Progenitor cell of endocrine pancreas (in vitro differentiated cells): ENCODE measurements at regions not wholly inside any gene's neighbourhood (a gene's known extent, or its start where the extent isn't known, plus 50 kb on each side); places are given as distances from the start of the nearest gene placed in this dataset.

ENCODE experiments used
- DNase-seq: peaks from one replicate; pipeline ENCODE4 v3.0.0; 2021; ENCODE audit warnings: low spot score; ENCODE audit not compliant: unreplicated experiment
- H3K27ac Mint-ChIP-seq: 2 replicates; pipeline ENCODE4 v1.8.0; 2021; ENCODE audit warnings: mild to moderate bottlenecking, moderate library complexity, mixed read lengths
- H3K27me3 Mint-ChIP-seq: 2 replicates; pipeline ENCODE4 v1.8.0; 2021; ENCODE audit warnings: mixed read lengths
- H3K36me3 Mint-ChIP-seq: 2 replicates; pipeline ENCODE4 v1.8.0; 2022; ENCODE audit warnings: mixed read lengths; ENCODE audit not compliant: insufficient read depth
- H3K4me1 Mint-ChIP-seq: 2 replicates; pipeline ENCODE4 v1.8.0; 2021; ENCODE audit warnings: low read depth, mixed read lengths
- H3K4me3 Mint-ChIP-seq: 2 replicates; pipeline ENCODE4 v1.8.0; 2021; ENCODE audit warnings: low read depth, mild to moderate bottlenecking, moderate library complexity, mixed read lengths
- H3K9me3 Mint-ChIP-seq: 2 replicates; pipeline ENCODE4 v1.8.0; 2021; ENCODE audit warnings: low read depth, mixed read lengths
- CTCF ChIP-seq: fragments of 200-600 bp; sonication (generic); IDR thresholded peaks from one replicate; pipeline ENCODE4 v1.5.0; 2021; ENCODE audit warnings: antibody characterized with exemption, mild to moderate bottlenecking; ENCODE audit not compliant: unreplicated experiment

- Mint-ChIP-seq H3K27me3 (peaks cover 6% of the 10 kb centered on the region), H3K4me3 (no peak overlapping the region), H3K4me1 (peaks cover 33% of the 10 kb centered on the region), H3K36me3 (no peaks in the 10 kb centered on the region), H3K27ac (no peak overlapping the region), H3K9me3 (peaks cover 3% of the 10 kb centered on the region)
- DNase-seq: no peak
- no peak for TF ChIP-seq CTCF
Measured at GRCh38 chr2:60025496-60025895, 528.0 kb downstream of the BCL11A start.

- Mint-ChIP-seq H3K4me3 (no peak overlapping the region), H3K9me3 (peaks cover 10% of the 10 kb centered on the region), H3K27ac (peak overlapping the region; percentile 7), H3K36me3 (peaks cover 2% of the 10 kb centered on the region), H3K4me1 (peaks cover 19% of the 10 kb centered on the region), H3K27me3 (peaks cover 6% of the 10 kb centered on the region)
- no peak for DNase-seq
- TF ChIP-seq CTCF: no peak
Measured at GRCh38 chr2:60023256-60023985, 530.0 kb downstream of the BCL11A start.

DNA sequence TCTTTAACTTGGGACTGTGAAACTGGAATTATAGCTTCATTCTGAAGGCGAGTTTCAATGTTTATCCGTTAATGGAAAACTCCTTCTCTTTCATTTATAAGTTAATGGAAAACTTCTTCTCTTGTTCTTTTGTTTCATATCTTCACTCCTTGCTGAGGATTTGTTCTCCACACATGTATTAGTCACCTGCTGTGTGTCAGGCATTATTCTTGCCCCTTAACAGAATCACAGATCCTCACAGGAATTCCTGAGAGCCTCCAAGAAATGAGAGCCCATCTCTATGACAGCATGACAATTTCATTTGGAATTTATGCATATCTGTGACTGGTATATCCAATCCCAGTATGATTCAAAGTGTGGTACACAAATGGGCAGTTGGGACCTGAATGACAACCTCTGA is 545.8 kb downstream of the BCL11A start:
- peak overlapping the region; percentile 8 for H3K27ac Mint-ChIP-seq
- H3K27me3 Mint-ChIP-seq: no peaks in the 10 kb centered on the region
- H3K4me1 Mint-ChIP-seq: peaks cover 11% of the 10 kb centered on the region
- TF ChIP-seq CTCF: no peak
- no peaks in the 10 kb centered on the region for H3K36me3 Mint-ChIP-seq
- DNase-seq: no peak
- H3K9me3 Mint-ChIP-seq: peaks cover 2% of the 10 kb centered on the region
- no peak overlapping the region for H3K4me3 Mint-ChIP-seq

DNA sequence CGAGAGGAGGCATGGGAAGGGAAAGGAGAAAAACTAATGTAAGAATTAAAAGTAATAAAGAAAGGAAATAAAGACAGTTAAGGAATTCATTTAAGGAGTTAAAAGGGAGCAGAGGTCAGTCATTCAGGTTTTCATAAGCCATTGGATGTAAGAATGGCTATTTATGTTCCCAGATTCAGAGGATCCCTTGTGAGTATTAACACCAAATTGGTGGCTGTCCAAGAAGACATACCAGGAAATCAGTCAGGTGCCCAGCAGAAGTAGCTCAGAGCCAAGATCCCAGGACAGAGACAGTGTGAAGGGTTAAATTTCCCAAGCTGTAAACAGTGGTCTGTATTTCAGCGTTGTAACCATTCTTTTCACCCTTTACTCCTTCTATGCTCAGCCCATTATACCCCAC is 550.4 kb downstream of the BCL11A start:
- DNase-seq: no peak
- TF ChIP-seq CTCF: no peak
- no peaks in the 10 kb centered on the region for H3K9me3 Mint-ChIP-seq
- H3K27ac Mint-ChIP-seq: no peak overlapping the region
- peaks cover 13% of the 10 kb centered on the region for H3K4me1 Mint-ChIP-seq
- no peaks in the 10 kb centered on the region for H3K27me3 Mint-ChIP-seq
- H3K4me3 Mint-ChIP-seq: no peak overlapping the region
- H3K36me3 Mint-ChIP-seq: no peaks in the 10 kb centered on the region

- H3K4me1 Mint-ChIP-seq: peaks cover 9% of the 10 kb centered on the region
- no peaks in the 10 kb centered on the region for H3K36me3 Mint-ChIP-seq
- DNase-seq: no peak
- no peak overlapping the region for H3K4me3 Mint-ChIP-seq
- no peaks in the 10 kb centered on the region for H3K27me3 Mint-ChIP-seq
- H3K9me3 Mint-ChIP-seq: no peaks in the 10 kb centered on the region
- H3K27ac Mint-ChIP-seq: no peak overlapping the region
- TF ChIP-seq CTCF: no peak
Measured at GRCh38 chr2:60002183-60002867, 551.1 kb downstream of the BCL11A start.
